ENCODE measurements at regions not wholly inside any gene's neighbourhood (a gene's known extent, or its start where the extent isn't known, plus 50 kb on each side); places are given as distances from the start of the nearest gene placed in this dataset.

- Histone ChIP-seq H3K36me3 (ENCODE audit: control insufficient read depth, insufficient read depth, low read length) (no peaks in the 10 kb centered on the region), H3K4me3 (ENCODE audit: low read length) (no peak overlapping the region), H3K27me3 (ENCODE audit: control insufficient read depth, insufficient read depth, low read length) (no peaks in the 10 kb centered on the region), H3K4me1 (ENCODE audit: control insufficient read depth, insufficient read depth, low read length) (no peaks in the 10 kb centered on the region), H3K27ac (ENCODE audit: low read length) (no peak overlapping the region), H3K9me3 (replicated peaks; ENCODE audit: control insufficient read depth, low read depth, low read length) (no peaks in the 10 kb centered on the region)
- DNase-seq: no peak
- 60% methylated on average over 1 of the region's 4 CpGs for WGBS (ENCODE audit: insufficient coverage)
Measured at GRCh38 chr16:51674615-51675014, 523.5 kb upstream of the SALL1 start.

DNA sequence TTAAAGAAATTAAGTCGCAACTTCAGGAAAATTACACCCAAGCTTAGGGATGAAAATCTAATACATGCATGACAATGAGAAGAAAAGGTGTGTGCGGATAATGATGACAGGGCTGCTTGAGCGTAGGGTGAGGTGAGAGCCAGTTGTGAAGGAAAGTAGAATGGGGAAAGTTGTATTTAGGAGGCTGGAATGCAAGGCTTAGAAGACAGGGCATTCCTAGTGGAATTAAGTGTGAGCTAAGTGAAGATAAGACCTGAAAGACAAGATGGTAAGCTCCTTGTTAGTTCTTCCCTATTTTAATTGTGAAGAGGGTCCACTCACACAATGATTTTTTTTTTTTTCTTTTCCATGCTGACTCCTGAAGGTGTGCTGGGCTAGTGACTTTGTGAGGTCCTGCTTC, 519.5 kb upstream of the SALL1 start:
- no peak overlapping the region for H3K27ac ChIP-seq (ENCODE audit: low read length)
- no peaks in the 10 kb centered on the region for H3K4me1 ChIP-seq (ENCODE audit: control insufficient read depth, insufficient read depth, low read length)
- 94% methylated on average over 2 of the region's 3 CpGs for WGBS (ENCODE audit: insufficient coverage)
- no peak overlapping the region for H3K4me3 ChIP-seq (ENCODE audit: low read length)
- H3K36me3 ChIP-seq (ENCODE audit: control insufficient read depth, insufficient read depth, low read length): no peaks in the 10 kb centered on the region
- no peaks in the 10 kb centered on the region for H3K9me3 ChIP-seq (replicated peaks; ENCODE audit: control insufficient read depth, low read depth, low read length)
- DNase-seq: no peak
- no peaks in the 10 kb centered on the region for H3K27me3 ChIP-seq (ENCODE audit: control insufficient read depth, insufficient read depth, low read length)

DNA sequence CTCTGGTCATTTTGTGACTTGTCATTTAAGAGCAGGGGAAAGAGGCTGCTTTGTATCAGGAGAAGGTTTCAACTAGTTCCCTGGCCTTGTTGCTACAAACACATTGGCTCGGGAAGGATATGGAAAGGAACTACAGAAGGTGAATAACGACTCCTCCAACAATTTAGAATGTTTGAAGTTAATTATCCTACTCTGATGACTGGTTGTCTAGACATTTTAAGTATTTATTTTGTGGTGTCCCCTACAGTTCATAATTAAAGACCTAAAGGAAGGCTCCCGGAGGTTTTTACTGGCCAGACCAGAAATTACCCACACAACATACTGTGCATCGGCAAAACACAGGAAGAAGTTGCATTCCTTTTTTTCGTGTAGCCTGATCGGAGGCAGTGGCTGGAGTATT, 515.8 kb upstream of the SALL1 start:
- WGBS (ENCODE audit: insufficient coverage): 62% methylated on average over 2 of the region's 6 CpGs
- DNase-seq: no peak
- no peak overlapping the region for H3K4me3 ChIP-seq (ENCODE audit: low read length)
- no peaks in the 10 kb centered on the region for H3K36me3 ChIP-seq (ENCODE audit: control insufficient read depth, insufficient read depth, low read length)
- no peaks in the 10 kb centered on the region for H3K27me3 ChIP-seq (ENCODE audit: control insufficient read depth, insufficient read depth, low read length)
- no peaks in the 10 kb centered on the region for H3K4me1 ChIP-seq (ENCODE audit: control insufficient read depth, insufficient read depth, low read length)
- no peaks in the 10 kb centered on the region for H3K9me3 ChIP-seq (replicated peaks; ENCODE audit: control insufficient read depth, low read depth, low read length)
- no peak overlapping the region for H3K27ac ChIP-seq (ENCODE audit: low read length)

DNA sequence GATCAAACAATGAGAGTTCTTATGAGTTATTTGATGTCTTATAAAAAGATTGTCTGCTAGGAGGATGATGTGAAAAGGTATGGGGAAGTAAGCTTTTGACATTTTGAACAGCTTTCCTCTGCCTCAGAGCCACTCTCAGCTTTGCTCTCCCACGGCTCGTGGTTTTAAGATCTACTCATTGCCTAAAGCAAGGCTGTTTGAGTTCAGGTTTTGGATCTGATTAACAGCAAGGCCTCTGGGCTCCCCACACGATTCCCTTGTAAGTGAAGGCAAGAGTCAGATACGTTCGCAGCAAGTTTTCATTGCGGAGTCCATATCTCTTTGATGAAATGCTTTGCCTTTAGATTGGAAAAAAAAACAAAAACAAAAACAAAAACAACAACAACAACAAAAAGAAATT, 515.0 kb upstream of the SALL1 start:
- Histone ChIP-seq H3K4me1 (ENCODE audit: control insufficient read depth, insufficient read depth, low read length) (no peaks in the 10 kb centered on the region), H3K27ac (ENCODE audit: low read length) (no peak overlapping the region), H3K27me3 (ENCODE audit: control insufficient read depth, insufficient read depth, low read length) (no peaks in the 10 kb centered on the region), H3K9me3 (replicated peaks; ENCODE audit: control insufficient read depth, low read depth, low read length) (no peaks in the 10 kb centered on the region), H3K36me3 (ENCODE audit: control insufficient read depth, insufficient read depth, low read length) (no peaks in the 10 kb centered on the region), H3K4me3 (ENCODE audit: low read length) (no peak overlapping the region)
- no peak for DNase-seq
- 20% methylated on average over 2 of the region's 6 CpGs for WGBS (ENCODE audit: insufficient coverage)

DNA sequence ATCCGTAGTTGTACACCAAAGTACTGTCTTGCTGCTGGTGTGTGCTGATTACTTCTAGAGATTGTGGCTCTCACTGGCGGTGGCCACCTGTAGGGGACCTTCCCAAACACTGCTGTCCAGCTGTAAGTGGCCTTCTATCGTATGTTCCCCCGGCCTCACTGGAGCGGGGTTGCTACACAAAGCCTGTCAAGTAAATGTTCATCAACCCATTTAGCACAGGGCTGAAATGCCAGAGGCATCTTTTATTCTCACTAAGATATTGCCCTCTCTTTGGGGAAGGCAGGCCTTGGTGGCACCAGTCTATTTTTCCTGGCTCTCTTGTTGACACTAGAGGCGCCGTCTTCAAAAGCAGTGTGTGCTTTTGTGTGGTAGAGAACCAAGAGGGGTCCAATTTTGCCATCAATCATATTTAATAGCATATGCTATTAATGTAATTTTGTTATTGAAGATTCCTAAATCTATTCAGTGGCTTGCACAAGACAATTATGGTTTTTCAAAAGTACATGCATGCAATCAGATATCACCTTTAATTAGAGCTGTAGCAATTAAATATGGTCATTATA, 514.4 kb upstream of the SALL1 start:
- no peak for DNase-seq
- no peak overlapping the region for H3K4me3 ChIP-seq (ENCODE audit: low read length)
- H3K9me3 ChIP-seq (replicated peaks; ENCODE audit: control insufficient read depth, low read depth, low read length): no peaks in the 10 kb centered on the region
- H3K27me3 ChIP-seq (ENCODE audit: control insufficient read depth, insufficient read depth, low read length): no peaks in the 10 kb centered on the region
- 82% methylated on average over 3 of the region's 7 CpGs for WGBS (ENCODE audit: insufficient coverage)
- H3K27ac ChIP-seq (ENCODE audit: low read length): no peak overlapping the region
- no peaks in the 10 kb centered on the region for H3K36me3 ChIP-seq (ENCODE audit: control insufficient read depth, insufficient read depth, low read length)
- no peaks in the 10 kb centered on the region for H3K4me1 ChIP-seq (ENCODE audit: control insufficient read depth, insufficient read depth, low read length)

GRCh38 chr16:51658531-51658930, 507.5 kb upstream of the SALL1 start:
- H3K36me3 ChIP-seq (ENCODE audit: control insufficient read depth, insufficient read depth, low read length): no peaks in the 10 kb centered on the region
- no peak overlapping the region for H3K4me3 ChIP-seq (ENCODE audit: low read length)
- 81% methylated on average over 7 of the region's 8 CpGs for WGBS (ENCODE audit: insufficient coverage)
- no peak for DNase-seq
- no peaks in the 10 kb centered on the region for H3K27me3 ChIP-seq (ENCODE audit: control insufficient read depth, insufficient read depth, low read length)
- no peak overlapping the region for H3K27ac ChIP-seq (ENCODE audit: low read length)
- no peaks in the 10 kb centered on the region for H3K4me1 ChIP-seq (ENCODE audit: control insufficient read depth, insufficient read depth, low read length)
- H3K9me3 ChIP-seq (replicated peaks; ENCODE audit: control insufficient read depth, low read depth, low read length): no peaks in the 10 kb centered on the region

DNA sequence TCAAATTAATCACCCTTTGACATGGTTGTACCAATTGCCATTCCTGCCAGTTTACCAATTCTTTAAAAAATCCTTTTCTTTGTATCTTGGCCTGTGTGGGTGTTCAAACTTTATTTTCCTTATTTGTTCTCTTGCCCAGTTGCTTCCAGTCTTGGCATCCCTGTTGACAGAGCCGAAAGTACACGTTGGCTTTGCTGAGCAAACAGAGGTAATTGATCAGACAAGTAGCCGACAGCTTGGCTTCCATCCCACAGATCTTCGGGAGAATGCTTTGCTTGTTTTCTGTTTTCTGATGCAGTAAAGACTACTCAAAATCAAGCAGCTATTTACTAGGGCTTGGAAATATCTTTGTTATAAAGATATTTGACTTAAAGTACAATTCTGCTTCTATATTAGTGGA, 506.8 kb upstream of the SALL1 start:
- Histone ChIP-seq H3K4me3 (ENCODE audit: low read length) (no peak overlapping the region), H3K27ac (ENCODE audit: low read length) (no peak overlapping the region), H3K9me3 (replicated peaks; ENCODE audit: control insufficient read depth, low read depth, low read length) (no peaks in the 10 kb centered on the region), H3K27me3 (ENCODE audit: control insufficient read depth, insufficient read depth, low read length) (no peaks in the 10 kb centered on the region), H3K36me3 (ENCODE audit: control insufficient read depth, insufficient read depth, low read length) (no peaks in the 10 kb centered on the region), H3K4me1 (ENCODE audit: control insufficient read depth, insufficient read depth, low read length) (no peaks in the 10 kb centered on the region)
- DNase-seq: no peak
- WGBS (ENCODE audit: insufficient coverage): 38% methylated on average over 2 of the region's 4 CpGs

DNA sequence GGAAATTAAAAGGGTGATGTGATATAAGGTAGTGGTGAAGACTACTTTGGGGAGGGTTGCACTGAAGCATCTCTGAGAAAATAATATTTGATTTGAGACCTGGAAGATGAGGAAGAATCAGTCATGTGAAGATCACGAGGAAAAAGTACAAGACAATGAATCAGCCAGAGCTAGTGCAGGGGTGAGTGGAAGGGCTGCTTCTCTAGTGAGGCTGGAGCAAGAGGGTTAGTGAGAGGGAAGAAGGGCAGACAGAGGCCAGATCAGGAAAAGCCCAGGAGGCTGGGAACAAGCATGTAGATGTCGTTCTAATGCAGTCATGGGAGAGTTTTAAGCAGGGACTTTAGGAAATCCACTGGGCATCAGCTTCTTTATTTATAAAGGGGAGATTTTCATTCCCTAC, 504.2 kb upstream of the SALL1 start:
- H3K27me3 ChIP-seq (ENCODE audit: control insufficient read depth, insufficient read depth, low read length): peaks cover 2% of the 10 kb centered on the region
- H3K27ac ChIP-seq (ENCODE audit: low read length): no peak overlapping the region
- no peak overlapping the region for H3K4me3 ChIP-seq (ENCODE audit: low read length)
- DNase-seq: no peak
- H3K4me1 ChIP-seq (ENCODE audit: control insufficient read depth, insufficient read depth, low read length): peaks cover 7% of the 10 kb centered on the region
- no peaks in the 10 kb centered on the region for H3K36me3 ChIP-seq (ENCODE audit: control insufficient read depth, insufficient read depth, low read length)
- H3K9me3 ChIP-seq (replicated peaks; ENCODE audit: control insufficient read depth, low read depth, low read length): no peaks in the 10 kb centered on the region
- WGBS (ENCODE audit: insufficient coverage): 73% methylated on average over 1 of the region's 2 CpGs

DNA sequence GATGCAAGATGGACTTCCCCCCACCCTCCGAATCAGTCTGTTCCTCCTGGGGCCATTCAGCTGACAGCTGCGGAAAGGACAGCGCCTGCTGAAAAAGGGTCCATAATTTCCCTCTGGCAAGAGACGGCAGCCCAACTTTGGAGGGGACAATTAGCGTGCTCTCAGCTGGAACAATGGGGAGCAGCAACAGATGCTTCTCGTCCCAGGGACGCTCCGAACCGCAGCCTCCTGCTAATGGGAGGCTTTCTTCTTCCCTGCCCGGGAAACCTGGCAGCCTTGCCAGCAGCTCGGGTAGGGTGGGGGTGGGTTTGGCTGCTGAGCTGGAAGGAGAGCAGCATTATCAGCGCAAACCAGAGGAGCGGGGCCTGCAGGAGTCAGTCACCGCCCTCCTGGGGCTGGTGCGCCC, 500.0 kb upstream of the SALL1 start:
- Histone ChIP-seq H3K4me1 (ENCODE audit: control insufficient read depth, insufficient read depth, low read length) (peaks cover 7% of the 10 kb centered on the region), H3K36me3 (ENCODE audit: control insufficient read depth, insufficient read depth, low read length) (no peaks in the 10 kb centered on the region), H3K27ac (ENCODE audit: low read length) (no peak overlapping the region), H3K9me3 (replicated peaks; ENCODE audit: control insufficient read depth, low read depth, low read length) (no peaks in the 10 kb centered on the region), H3K4me3 (ENCODE audit: low read length) (no peak overlapping the region), H3K27me3 (ENCODE audit: control insufficient read depth, insufficient read depth, low read length) (peaks cover 2% of the 10 kb centered on the region)
- DNase-seq: peak; percentile 48
- WGBS (ENCODE audit: insufficient coverage): 15% methylated on average over 9 of the region's 15 CpGs

GRCh38 chr16:51649631-51650030, 498.6 kb upstream of the SALL1 start:
- H3K9me3 ChIP-seq (replicated peaks; ENCODE audit: control insufficient read depth, low read depth, low read length): no peaks in the 10 kb centered on the region
- DNase-seq: no peak

GRCh38 chr16:51648526-51648925, 497.5 kb upstream of the SALL1 start:
- Histone ChIP-seq H3K27ac (ENCODE audit: low read length) (no peak overlapping the region), H3K4me3 (ENCODE audit: low read length) (no peak overlapping the region), H3K4me1 (ENCODE audit: control insufficient read depth, insufficient read depth, low read length) (peaks cover 7% of the 10 kb centered on the region), H3K27me3 (ENCODE audit: control insufficient read depth, insufficient read depth, low read length) (peaks cover 2% of the 10 kb centered on the region), H3K36me3 (ENCODE audit: control insufficient read depth, insufficient read depth, low read length) (no peaks in the 10 kb centered on the region), H3K9me3 (replicated peaks; ENCODE audit: control insufficient read depth, low read depth, low read length) (no peaks in the 10 kb centered on the region)
- no CpG with 5 or more reads among the region's 2 CpGs for WGBS (ENCODE audit: insufficient coverage)
- no peak for DNase-seq

More at GRCh38 chr16:51649631-51650030, 498.6 kb upstream of the SALL1 start:
- no peak overlapping the region for H3K4me3 ChIP-seq (ENCODE audit: low read length)
- 56% methylated on average over 3 of the region's 5 CpGs for WGBS (ENCODE audit: insufficient coverage)
- no peaks in the 10 kb centered on the region for H3K36me3 ChIP-seq (ENCODE audit: control insufficient read depth, insufficient read depth, low read length)
- H3K4me1 ChIP-seq (ENCODE audit: control insufficient read depth, insufficient read depth, low read length): peaks cover 7% of the 10 kb centered on the region
- no peak overlapping the region for H3K27ac ChIP-seq (ENCODE audit: low read length)
- peaks cover 2% of the 10 kb centered on the region for H3K27me3 ChIP-seq (ENCODE audit: control insufficient read depth, insufficient read depth, low read length)
